Calu3 (cell line): ENCODE measurements at regions not wholly inside any gene's neighbourhood (a gene's known extent, or its start where the extent isn't known, plus 50 kb on each side); places are given as distances from the start of the nearest gene placed in this dataset.
"Not testable (repeated sequence)": the region's sequence is repeated elsewhere in the genome, so short reads cannot be mapped to it uniquely, and the experiment has no call there.

Experiments used
- BruUV-seq: library from RNA; stranded (reverse); fragments of 400-500 nt; replicated peaks from 2 replicates; lab custom pipeline; 2021; lab: Mats Ljungman, UMichigan
- CTCF ChIA-PET: fragments of 300-600 bp; sonication (Branson Sonifier 250); formaldehyde crosslinking; loops from one replicate; lab custom pipeline; 2022; ENCODE audit warnings: antibody characterized with exemption; lab: Charles Lee
- DNase-seq: peaks from one replicate; pipeline ENCODE4 v3.0.0; 2022
- H3K27ac Mint-ChIP-seq: one replicate; pipeline ENCODE4 v1.8.0; 2022; ENCODE audit warnings: mixed read lengths; ENCODE audit not compliant: unreplicated experiment
- H3K27me3 Mint-ChIP-seq: one replicate; pipeline ENCODE4 v1.8.0; 2022; ENCODE audit warnings: mixed read lengths; ENCODE audit not compliant: unreplicated experiment
- H3K36me3 Mint-ChIP-seq: one replicate; pipeline ENCODE4 v1.8.0; 2022; ENCODE audit warnings: mild to moderate bottlenecking, moderate library complexity, mixed read lengths; ENCODE audit not compliant: insufficient read depth, unreplicated experiment
- H3K4me1 Mint-ChIP-seq: one replicate; pipeline ENCODE4 v1.8.0; 2022; ENCODE audit warnings: mild to moderate bottlenecking, low read depth, mixed read lengths; ENCODE audit not compliant: unreplicated experiment
- H3K4me3 Mint-ChIP-seq: one replicate; pipeline ENCODE4 v1.8.0; 2022; ENCODE audit warnings: mild to moderate bottlenecking, low read depth, moderate library complexity, mixed read lengths; ENCODE audit not compliant: unreplicated experiment
- H3K9me3 Mint-ChIP-seq: one replicate; pipeline ENCODE4 v1.8.0; 2022; ENCODE audit warnings: low read depth, mixed read lengths; ENCODE audit not compliant: unreplicated experiment
- intact Hi-C: fragments of 100-400 bp; cut with micrococcal nuclease; formaldehyde crosslinking; loops from one replicate; pipeline ENCODE4 v1.10.0; 2022; ENCODE audit not compliant: unreplicated experiment
- TF ChIP-seq, protein P1 (sequence below): fragments of 200-600 bp; IDR thresholded peaks from one replicate; pipeline ENCODE4 v1.8.0; 2022; ENCODE audit warnings: antibody characterized with exemption; ENCODE audit not compliant: unreplicated experiment

DNA sequence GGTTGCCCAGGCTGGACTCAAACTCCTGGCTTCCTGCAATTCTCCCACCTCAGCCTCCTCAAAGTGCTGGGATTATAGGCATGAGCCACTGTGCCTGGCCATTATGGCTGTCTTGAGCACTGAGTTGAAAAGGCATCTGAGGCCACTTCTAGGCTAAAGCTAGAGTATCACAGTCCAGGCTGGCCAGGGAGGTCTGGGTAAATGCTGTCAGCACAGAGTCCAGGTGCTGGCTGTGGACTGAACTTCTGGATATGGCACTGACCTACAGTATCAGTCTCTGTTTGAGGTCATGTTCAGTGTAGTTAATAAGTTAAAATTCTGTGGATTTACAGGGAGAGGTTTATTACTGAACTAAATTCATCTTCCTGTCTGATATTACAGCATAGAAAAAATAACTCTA is 222.5 kb upstream of the TOM1L1 start:
- CTCF ChIA-PET, result interaction anchor here (0.5 kb wide), 1 partner anchor 115 kb away, joined by 3 read pairs; no protein-coding TSS in a partner anchor
- Mint-ChIP-seq H3K4me1 (no peaks in the 10 kb centered on the region), H3K4me3 (no peak overlapping the region), H3K36me3 (no peaks in the 10 kb centered on the region), H3K27me3 (no peaks in the 10 kb centered on the region), H3K27ac (no peak overlapping the region), H3K9me3 (peaks cover 12% of the 10 kb centered on the region)
- no TSS peak for BruUV-seq
- TF ChIP-seq, protein P1, sequence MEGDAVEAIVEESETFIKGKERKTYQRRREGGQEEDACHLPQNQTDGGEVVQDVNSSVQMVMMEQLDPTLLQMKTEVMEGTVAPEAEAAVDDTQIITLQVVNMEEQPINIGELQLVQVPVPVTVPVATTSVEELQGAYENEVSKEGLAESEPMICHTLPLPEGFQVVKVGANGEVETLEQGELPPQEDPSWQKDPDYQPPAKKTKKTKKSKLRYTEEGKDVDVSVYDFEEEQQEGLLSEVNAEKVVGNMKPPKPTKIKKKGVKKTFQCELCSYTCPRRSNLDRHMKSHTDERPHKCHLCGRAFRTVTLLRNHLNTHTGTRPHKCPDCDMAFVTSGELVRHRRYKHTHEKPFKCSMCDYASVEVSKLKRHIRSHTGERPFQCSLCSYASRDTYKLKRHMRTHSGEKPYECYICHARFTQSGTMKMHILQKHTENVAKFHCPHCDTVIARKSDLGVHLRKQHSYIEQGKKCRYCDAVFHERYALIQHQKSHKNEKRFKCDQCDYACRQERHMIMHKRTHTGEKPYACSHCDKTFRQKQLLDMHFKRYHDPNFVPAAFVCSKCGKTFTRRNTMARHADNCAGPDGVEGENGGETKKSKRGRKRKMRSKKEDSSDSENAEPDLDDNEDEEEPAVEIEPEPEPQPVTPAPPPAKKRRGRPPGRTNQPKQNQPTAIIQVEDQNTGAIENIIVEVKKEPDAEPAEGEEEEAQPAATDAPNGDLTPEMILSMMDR, result no peak
- no peak for DNase-seq
- intact Hi-C loops, result no loop called here

DNA sequence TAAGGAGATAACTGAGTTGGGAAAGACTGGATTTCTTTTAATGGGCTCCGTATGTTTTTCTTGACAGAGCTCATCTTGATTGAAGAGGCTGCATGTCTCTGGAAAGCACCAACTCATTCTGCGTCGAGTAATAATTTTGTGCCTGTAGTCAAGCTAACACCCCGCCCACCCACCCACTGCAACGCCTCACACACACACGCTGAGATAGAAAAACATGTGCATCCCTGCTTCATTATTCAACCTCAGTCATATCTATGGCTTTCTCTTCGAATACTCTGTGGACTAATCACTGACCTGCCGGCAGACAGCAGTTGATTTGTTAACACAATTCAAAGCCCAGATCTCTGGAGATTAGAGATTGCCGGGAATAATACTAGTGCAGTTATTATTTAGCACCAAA is 220.2 kb upstream of the TOM1L1 start:
- DNase-seq, result no peak
- H3K36me3 Mint-ChIP-seq, result no peaks in the 10 kb centered on the region
- H3K27me3 Mint-ChIP-seq, result no peaks in the 10 kb centered on the region
- H3K4me3 Mint-ChIP-seq, result no peak overlapping the region
- intact Hi-C loops, result no loop called here
- no TSS peak for BruUV-seq
- TF ChIP-seq, protein P1, result no peak
- H3K9me3 Mint-ChIP-seq, result peaks cover 9% of the 10 kb centered on the region
- CTCF ChIA-PET, result no interaction called here
- H3K4me1 Mint-ChIP-seq, result no peaks in the 10 kb centered on the region
- H3K27ac Mint-ChIP-seq, result no peak overlapping the region

DNA sequence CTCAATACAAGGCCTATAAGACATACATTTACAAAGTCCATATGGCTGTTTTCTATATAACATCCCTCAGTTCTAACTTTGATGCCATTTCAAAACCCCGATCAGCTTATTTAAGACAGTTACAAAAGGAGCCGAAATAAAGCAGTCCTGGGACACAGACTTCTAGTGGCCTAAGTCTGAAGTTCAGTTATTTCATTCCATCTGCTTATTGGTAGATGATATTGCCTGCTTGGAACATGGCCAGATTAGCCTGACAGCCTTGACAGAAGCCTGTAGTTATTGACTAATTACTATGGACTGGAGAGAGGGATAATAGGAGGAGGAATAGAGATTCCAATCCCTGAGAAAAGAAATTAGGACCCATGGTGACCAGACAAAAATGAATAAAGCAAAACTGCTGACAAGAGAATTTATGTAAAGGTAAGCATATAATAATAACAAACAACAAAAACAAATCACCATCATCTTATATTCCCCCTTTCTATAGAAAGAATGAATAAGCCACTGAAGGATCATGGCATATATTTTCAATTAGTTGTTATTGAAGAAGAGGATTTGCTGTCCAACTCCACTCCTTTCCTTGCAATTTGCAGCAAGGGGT is 206.3 kb upstream of the TOM1L1 start:
- H3K27me3 Mint-ChIP-seq, result no peaks in the 10 kb centered on the region
- no peaks in the 10 kb centered on the region for H3K9me3 Mint-ChIP-seq
- no peaks in the 10 kb centered on the region for H3K4me1 Mint-ChIP-seq
- no peak overlapping the region for H3K27ac Mint-ChIP-seq
- no TSS peak for BruUV-seq
- CTCF ChIA-PET, result no interaction called here
- DNase-seq, result no peak
- no peaks in the 10 kb centered on the region for H3K36me3 Mint-ChIP-seq
- no peak overlapping the region for H3K4me3 Mint-ChIP-seq
- intact Hi-C loops, result no loop called here
- TF ChIP-seq, protein P1, result no peak

GRCh38 chr17:54712798-54713197 is 187.9 kb upstream of the TOM1L1 start:
- DNase-seq, BruUV-seq, CTCF ChIA-PET, H3K4me3 Mint-ChIP-seq, intact Hi-C loops, H3K27me3 Mint-ChIP-seq, H3K27ac Mint-ChIP-seq, H3K9me3 Mint-ChIP-seq, H3K4me1 Mint-ChIP-seq, H3K36me3 Mint-ChIP-seq: not testable (repeated sequence)

GRCh38 chr17:54718286-54718685 is 182.4 kb upstream of the TOM1L1 start:
- intact Hi-C loops, result no loop called here
- TF ChIP-seq, protein P1, result no peak
- Mint-ChIP-seq H3K27me3 (no peaks in the 10 kb centered on the region), H3K4me3 (no peak overlapping the region), H3K27ac (no peak overlapping the region), H3K4me1 (no peaks in the 10 kb centered on the region), H3K9me3 (peaks cover 2% of the 10 kb centered on the region), H3K36me3 (no peaks in the 10 kb centered on the region)
- no peak for DNase-seq
- no TSS peak for BruUV-seq
- CTCF ChIA-PET, result no interaction called here
